Astrocyte (in vitro differentiated cells and primary cell): ENCODE measurements at regions not wholly inside any gene's neighbourhood (a gene's known extent, or its start where the extent isn't known, plus 50 kb on each side); places are given as distances from the start of the nearest gene placed in this dataset.

Experiments
- DNase-seq: peaks from one replicate; pipeline ENCODE4 v3.0.0-alpha.2; 2010; ENCODE audit warnings: low read depth
- FAIRE-seq: peaks from 2 replicates; lab custom pipeline; 2011; peaks lifted over from hg19 to GRCh38; lab: Jason Lieb, UNC
- H2AFZ ChIP-seq: 2 replicates; pipeline ENCODE4 v1.6.0; 2012; ENCODE audit warnings: low read depth, low read length, inconsistent platforms
- H3K27ac ChIP-seq: 2 replicates; pipeline ENCODE4 v1.5.1; 2011; ENCODE audit warnings: low read depth, low read length, inconsistent platforms
- H3K27me3 ChIP-seq: 2 replicates; pipeline ENCODE4 v1.6.0; 2011; ENCODE audit warnings: low read length, inconsistent platforms; ENCODE audit not compliant: insufficient read depth
- H3K36me3 ChIP-seq: 2 replicates; pipeline ENCODE4 v1.5.1; 2011; ENCODE audit warnings: low read length, inconsistent platforms; ENCODE audit not compliant: insufficient read depth
- H3K4me1 ChIP-seq: 2 replicates; pipeline ENCODE4 v1.5.1; 2011; ENCODE audit warnings: low read length, inconsistent platforms; ENCODE audit not compliant: insufficient read depth
- H3K4me2 ChIP-seq: 2 replicates; pipeline ENCODE4 v1.6.0; 2012; ENCODE audit warnings: low read length, inconsistent platforms
- H3K4me3 ChIP-seq: 2 replicates; pipeline ENCODE4 v1.5.1; 2011; ENCODE audit warnings: low read depth, mild to moderate bottlenecking, low read length, inconsistent platforms; ENCODE audit not compliant: insufficient read depth
- H3K79me2 ChIP-seq: 2 replicates; pipeline ENCODE4 v1.6.0; 2012; ENCODE audit warnings: mild to moderate bottlenecking, low read length, inconsistent platforms; ENCODE audit not compliant: insufficient read depth
- H3K9ac ChIP-seq: 2 replicates; pipeline ENCODE4 v1.6.0; 2012; ENCODE audit warnings: mild to moderate bottlenecking, low read length, inconsistent platforms
- H3K9me3 ChIP-seq: 2 replicates; pipeline ENCODE4 v1.5.1; 2012; ENCODE audit warnings: low read depth, mild to moderate bottlenecking, low read length, inconsistent platforms; ENCODE audit not compliant: insufficient read depth
- H4K20me1 ChIP-seq: 2 replicates; pipeline ENCODE4 v1.6.0; 2012; ENCODE audit warnings: low read length, inconsistent platforms; ENCODE audit not compliant: insufficient read depth
- H3K27ac Mint-ChIP-seq: one replicate; pipeline ENCODE4 v1.8.0; 2021; ENCODE audit warnings: mild to moderate bottlenecking, mixed read lengths; ENCODE audit not compliant: unreplicated experiment
- H3K27me3 Mint-ChIP-seq: one replicate; pipeline ENCODE4 v1.8.0; 2021; ENCODE audit warnings: low read depth, mixed read lengths; ENCODE audit not compliant: unreplicated experiment
- H3K36me3 Mint-ChIP-seq: one replicate; pipeline ENCODE4 v1.8.0; 2021; ENCODE audit warnings: low read depth, mixed read lengths; ENCODE audit not compliant: unreplicated experiment
- H3K4me1 Mint-ChIP-seq: one replicate; pipeline ENCODE4 v1.8.0; 2021; ENCODE audit warnings: low read depth, mixed read lengths; ENCODE audit not compliant: unreplicated experiment
- H3K4me3 Mint-ChIP-seq: one replicate; pipeline ENCODE4 v1.8.0; 2021; ENCODE audit warnings: mild to moderate bottlenecking, moderate library complexity, mixed read lengths; ENCODE audit not compliant: unreplicated experiment
- H3K9me3 Mint-ChIP-seq: one replicate; pipeline ENCODE4 v1.8.0; 2021; ENCODE audit warnings: mild to moderate bottlenecking, mixed read lengths; ENCODE audit not compliant: unreplicated experiment
- CTCF ChIP-seq: IDR thresholded peaks from 2 replicates; pipeline ENCODE4 v1.5.1; 2011; ENCODE audit warnings: low read depth, mild to moderate bottlenecking, inconsistent platforms, low read length, moderate library complexity; ENCODE audit not compliant: insufficient read depth
- EZH2 ChIP-seq: IDR thresholded peaks from 2 replicates; pipeline ENCODE4 v1.6.1; 2012; ENCODE audit warnings: mild to moderate bottlenecking, low read length, inconsistent platforms; ENCODE audit not compliant: insufficient read depth

GRCh38 chr12:23211384-23212320 is 586.7 kb downstream of the ETNK1 start:
- H3K27ac ChIP-seq: no peak overlapping the region
- Mint-ChIP-seq H3K4me1 (no peaks in the 10 kb centered on the region), H3K27me3 (no peaks in the 10 kb centered on the region), H3K36me3 (no peaks in the 10 kb centered on the region), H3K4me3 (no peak overlapping the region), H3K27ac (no peak overlapping the region), H3K9me3 (peaks cover 9% of the 10 kb centered on the region)
- no peaks in the 10 kb centered on the region for H4K20me1 ChIP-seq
- no peaks in the 10 kb centered on the region for H3K27me3 ChIP-seq
- no peak overlapping the region for H3K4me3 ChIP-seq
- no peak overlapping the region for H2AFZ ChIP-seq
- H3K79me2 ChIP-seq: no peaks in the 10 kb centered on the region
- TF ChIP-seq CTCF: no peak
- TF ChIP-seq EZH2: no peak
- H3K9me3 ChIP-seq: peaks cover 2% of the 10 kb centered on the region
- H3K4me2 ChIP-seq: no peak overlapping the region
- DNase-seq (no peak), FAIRE-seq (no peak)
- no peaks in the 10 kb centered on the region for H3K36me3 ChIP-seq
- H3K9ac ChIP-seq: no peak overlapping the region
- no peaks in the 10 kb centered on the region for H3K4me1 ChIP-seq

GRCh38 chr12:23217158-23217557 is 592.2 kb downstream of the ETNK1 start:
- peaks cover 9% of the 10 kb centered on the region for H3K9me3 Mint-ChIP-seq
- FAIRE-seq (no peak), DNase-seq (no peak)
- Histone ChIP-seq H2AFZ (no peak overlapping the region), H3K4me3 (no peak overlapping the region), H3K4me2 (no peak overlapping the region), H3K36me3 (no peaks in the 10 kb centered on the region), H3K27me3 (no peaks in the 10 kb centered on the region), H3K27ac (no peak overlapping the region), H4K20me1 (no peaks in the 10 kb centered on the region), H3K79me2 (no peaks in the 10 kb centered on the region), H3K9ac (no peak overlapping the region), H3K4me1 (no peaks in the 10 kb centered on the region), H3K9me3 (peaks cover 2% of the 10 kb centered on the region)
- no peaks in the 10 kb centered on the region for H3K27me3 Mint-ChIP-seq
- TF ChIP-seq CTCF (no peak), EZH2 (no peak)
- no peak overlapping the region for H3K27ac Mint-ChIP-seq
- no peak overlapping the region for H3K4me3 Mint-ChIP-seq
- H3K4me1 Mint-ChIP-seq: no peaks in the 10 kb centered on the region
- no peaks in the 10 kb centered on the region for H3K36me3 Mint-ChIP-seq

DNA sequence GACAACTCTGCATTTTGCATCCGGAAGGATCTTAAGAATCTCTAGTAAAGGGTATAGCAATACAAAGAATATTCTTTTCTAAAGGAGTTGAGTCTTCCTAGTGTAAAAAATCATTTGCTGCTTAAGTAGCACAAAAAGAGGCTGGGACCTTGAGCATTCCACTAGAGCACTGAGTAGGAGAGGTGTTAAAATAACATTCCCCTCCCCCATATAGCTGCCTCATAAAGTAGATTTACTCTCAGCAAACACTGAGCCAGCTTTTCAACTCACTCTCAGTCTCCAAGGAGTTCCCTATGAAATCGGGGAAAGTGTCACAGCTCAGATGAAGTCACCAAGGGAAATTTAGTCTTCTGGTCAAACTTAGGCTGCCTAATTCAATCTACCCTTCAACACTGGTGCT is 592.7 kb downstream of the ETNK1 start:
- no peak overlapping the region for H3K4me3 Mint-ChIP-seq
- Histone ChIP-seq H3K9ac (no peak overlapping the region), H3K27ac (no peak overlapping the region), H3K27me3 (no peaks in the 10 kb centered on the region), H3K36me3 (no peaks in the 10 kb centered on the region), H3K9me3 (peaks cover 2% of the 10 kb centered on the region), H3K4me3 (no peak overlapping the region), H3K4me2 (no peak overlapping the region), H2AFZ (no peak overlapping the region), H3K4me1 (no peaks in the 10 kb centered on the region), H3K79me2 (no peaks in the 10 kb centered on the region), H4K20me1 (no peaks in the 10 kb centered on the region)
- no peaks in the 10 kb centered on the region for H3K36me3 Mint-ChIP-seq
- no peak for FAIRE-seq
- peaks cover 9% of the 10 kb centered on the region for H3K9me3 Mint-ChIP-seq
- no peak overlapping the region for H3K27ac Mint-ChIP-seq
- H3K27me3 Mint-ChIP-seq: no peaks in the 10 kb centered on the region
- no peak for TF ChIP-seq EZH2
- no peak for TF ChIP-seq CTCF
- H3K4me1 Mint-ChIP-seq: no peaks in the 10 kb centered on the region
- DNase-seq: no peak
